ENCODE measurements at regions not wholly inside any gene's neighbourhood (a gene's known extent, or its start where the extent isn't known, plus 50 kb on each side); places are given as distances from the start of the nearest gene placed in this dataset.
A peak's percentile ranks its signal among the peaks of the same experiment; 100 is the strongest.

GRCh38 chr2:220191031-220191430 lies 563.6 kb downstream of the SLC4A3 start:
- H3K4me3 ChIP-seq: no peak overlapping the region
- in situ Hi-C loops (cut with MboI): no loop called here

GRCh38 chr2:220191737-220192136 lies 564.3 kb downstream of the SLC4A3 start:
- TF ChIP-seq EZH2phosphoT487 (IDR thresholded peaks at IDR 0.05; ENCODE audit: insufficient read depth, low read depth) (no peak), EZH2 (IDR thresholded peaks at IDR 0.05; ENCODE audit: insufficient read depth, poor library complexity, severe bottlenecking) (no peak)
- Histone ChIP-seq H3K4me3 (no peak overlapping the region), H3F3A (ENCODE audit: insufficient read depth) (peaks cover 26% of the 10 kb centered on the region), H3K79me2 (ENCODE audit: insufficient read depth) (no peaks in the 10 kb centered on the region), H3K4me2 (ENCODE audit: unreplicated experiment) (no peak overlapping the region), H3K9me2 (ENCODE audit: insufficient read depth) (no peaks in the 10 kb centered on the region), H4K20me1 (ENCODE audit: insufficient read depth) (no peaks in the 10 kb centered on the region), H2AFZ (no peak overlapping the region), H3K4me1 (ENCODE audit: insufficient read depth) (peaks cover 37% of the 10 kb centered on the region), H3K27ac (no peak overlapping the region), H3K27me3 (replicated peaks; ENCODE audit: insufficient read depth) (no peaks in the 10 kb centered on the region), H3K36me3 (ENCODE audit: low read depth) (no peaks in the 10 kb centered on the region), H3K9ac (no peak overlapping the region), H3K9me3 (ENCODE audit: low read depth) (no peaks in the 10 kb centered on the region)
- no peak for DNase-seq
- 81 to 100% methylated on average over 4 to 5 of the region's 5 CpGs for WGBS, 2 experiments (ENCODE audit: low coverage in 1 of 2, low lambda C conversion rate in 2 of 2, missing lambda C conversion rate in 2 of 2)
- in situ Hi-C loops (cut with MboI): no loop called here

More at GRCh38 chr2:220191031-220191430, 563.6 kb downstream of the SLC4A3 start:
- DNase-seq: peak; percentile 33
- no peak for TF ChIP-seq EZH2phosphoT487 (IDR thresholded peaks at IDR 0.05; ENCODE audit: insufficient read depth, low read depth)
- TF ChIP-seq EZH2 (IDR thresholded peaks at IDR 0.05; ENCODE audit: insufficient read depth, poor library complexity, severe bottlenecking): no peak
- H3K36me3 ChIP-seq (ENCODE audit: low read depth): no peaks in the 10 kb centered on the region
- H3K27me3 ChIP-seq (replicated peaks; ENCODE audit: insufficient read depth): no peaks in the 10 kb centered on the region
- 88 to 92% methylated on average over 1 of the region's 1 CpG for WGBS, 2 experiments (ENCODE audit: low coverage in 1 of 2, low lambda C conversion rate in 2 of 2, missing lambda C conversion rate in 2 of 2)
- no peak overlapping the region for H3K27ac ChIP-seq
- H3K4me1 ChIP-seq (ENCODE audit: insufficient read depth): peaks cover 37% of the 10 kb centered on the region
- no peak overlapping the region for H3K9ac ChIP-seq
- H3K9me3 ChIP-seq (ENCODE audit: low read depth): no peaks in the 10 kb centered on the region
- H3K79me2 ChIP-seq (ENCODE audit: insufficient read depth): no peaks in the 10 kb centered on the region
- peaks cover 28% of the 10 kb centered on the region for H3F3A ChIP-seq (ENCODE audit: insufficient read depth)
- no peak overlapping the region for H2AFZ ChIP-seq
- H3K9me2 ChIP-seq (ENCODE audit: insufficient read depth): 0 out of 2 replicates have a peak, but pooled peaks cover 2% of the 10 kb centered on the region
- no peak overlapping the region for H3K4me2 ChIP-seq (ENCODE audit: unreplicated experiment)
- no peaks in the 10 kb centered on the region for H4K20me1 ChIP-seq (ENCODE audit: insufficient read depth)

- Histone ChIP-seq H4K20me1 (ENCODE audit: insufficient read depth) (no peaks in the 10 kb centered on the region), H3F3A (ENCODE audit: insufficient read depth) (peaks cover 11% of the 10 kb centered on the region), H3K79me2 (ENCODE audit: insufficient read depth) (no peaks in the 10 kb centered on the region), H3K4me1 (ENCODE audit: insufficient read depth) (peaks cover 23% of the 10 kb centered on the region), H3K27ac (no peak overlapping the region), H3K9me2 (ENCODE audit: insufficient read depth) (no peaks in the 10 kb centered on the region), H3K9me3 (ENCODE audit: low read depth) (no peaks in the 10 kb centered on the region), H3K4me3 (no peak overlapping the region), H3K36me3 (ENCODE audit: low read depth) (no peaks in the 10 kb centered on the region), H2AFZ (no peak overlapping the region), H3K4me2 (ENCODE audit: unreplicated experiment) (no peak overlapping the region), H3K27me3 (replicated peaks; ENCODE audit: insufficient read depth) (no peaks in the 10 kb centered on the region), H3K9ac (no peak overlapping the region)
- DNase-seq: no peak
- in situ Hi-C loops (cut with MboI): no loop called here
- TF ChIP-seq EZH2phosphoT487 (IDR thresholded peaks at IDR 0.05; ENCODE audit: insufficient read depth, low read depth) (no peak), EZH2 (IDR thresholded peaks at IDR 0.05; ENCODE audit: insufficient read depth, poor library complexity, severe bottlenecking) (no peak)
- 91 to 93% methylated on average over 6 of the region's 6 CpGs for WGBS, 2 experiments (ENCODE audit: low coverage in 1 of 2, low lambda C conversion rate in 2 of 2, missing lambda C conversion rate in 2 of 2)
Measured at GRCh38 chr2:220192994-220193753, 565.7 kb downstream of the SLC4A3 start.

DNA sequence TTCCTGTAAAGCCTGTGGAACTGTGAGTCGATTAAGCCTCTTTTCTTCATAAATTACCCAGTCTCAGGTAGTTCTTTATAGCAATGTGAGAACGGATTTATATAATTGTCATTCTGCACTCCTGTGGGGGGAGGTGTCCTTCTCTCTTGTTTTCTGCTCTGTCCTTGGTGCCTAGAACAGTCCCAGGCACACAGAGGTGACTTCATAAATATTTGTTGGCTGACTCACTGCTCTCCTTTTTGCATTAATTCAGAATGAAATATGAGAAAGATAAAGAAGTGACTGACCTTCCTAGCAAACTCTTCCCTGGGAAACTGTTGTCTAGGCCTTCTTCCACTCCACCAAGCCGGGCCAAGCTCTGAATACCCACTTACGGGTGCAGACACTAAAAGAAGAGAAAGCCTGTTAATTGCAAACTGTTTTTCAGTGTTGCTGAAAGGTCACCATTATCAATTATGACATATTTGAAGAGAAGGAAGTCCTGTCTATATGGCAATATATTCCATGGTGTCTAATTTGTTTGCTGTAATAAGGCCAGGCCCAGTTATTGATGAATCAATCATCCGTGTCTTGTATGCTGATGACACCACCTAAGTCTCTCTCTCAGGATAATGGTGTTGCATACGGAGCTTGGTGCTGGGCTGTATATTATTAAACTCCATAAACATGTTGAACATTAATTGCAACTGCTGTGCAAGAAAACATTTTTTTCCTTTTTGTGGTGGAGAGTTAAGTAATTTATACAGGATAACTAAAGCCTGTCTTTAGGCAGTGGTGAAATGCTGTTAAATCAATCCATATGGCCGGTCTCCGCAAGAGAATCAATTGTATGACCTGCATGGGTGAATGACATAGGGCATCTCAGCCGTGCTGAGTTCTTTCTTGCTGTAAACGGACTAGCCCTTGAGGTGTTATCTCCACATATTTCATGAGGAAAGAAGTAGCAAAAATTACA lies 567.5 kb downstream of the SLC4A3 start:
- in situ Hi-C loops (cut with MboI): no loop called here
- Histone ChIP-seq H2AFZ (no peak overlapping the region), H3K27me3 (replicated peaks; ENCODE audit: insufficient read depth) (no peaks in the 10 kb centered on the region), H3K9ac (no peak overlapping the region), H4K20me1 (ENCODE audit: insufficient read depth) (no peaks in the 10 kb centered on the region), H3K79me2 (ENCODE audit: insufficient read depth) (no peaks in the 10 kb centered on the region), H3F3A (ENCODE audit: insufficient read depth) (no peaks in the 10 kb centered on the region), H3K9me3 (ENCODE audit: low read depth) (no peaks in the 10 kb centered on the region), H3K27ac (no peak overlapping the region), H3K4me3 (no peak overlapping the region), H3K4me1 (ENCODE audit: insufficient read depth) (peaks cover 28% of the 10 kb centered on the region), H3K36me3 (ENCODE audit: low read depth) (no peaks in the 10 kb centered on the region), H3K9me2 (ENCODE audit: insufficient read depth) (no peaks in the 10 kb centered on the region), H3K4me2 (ENCODE audit: unreplicated experiment) (no peak overlapping the region)
- no peak for DNase-seq
- no peak for TF ChIP-seq EZH2phosphoT487 (IDR thresholded peaks at IDR 0.05; ENCODE audit: insufficient read depth, low read depth)
- TF ChIP-seq EZH2 (IDR thresholded peaks at IDR 0.05; ENCODE audit: insufficient read depth, poor library complexity, severe bottlenecking): no peak
- WGBS, 2 experiments (ENCODE audit: low coverage in 1 of 2, low lambda C conversion rate in 2 of 2, missing lambda C conversion rate in 2 of 2): 83 to 86% methylated on average over 10 of the region's 10 CpGs
